ENCODE measurements at regions not wholly inside any gene's neighbourhood (a gene's known extent, or its start where the extent isn't known, plus 50 kb on each side); places are given as distances from the start of the nearest gene placed in this dataset.

- Histone ChIP-seq H3K4me1 (no peaks in the 10 kb centered on the region), H3K27ac (no peak overlapping the region), H3K4me3 (no peak overlapping the region), H3K36me3 (ENCODE audit: insufficient read depth in 1 of 2, low read depth in 1 of 2) (no peaks in the 10 kb centered on the region), H3K27me3 (ENCODE audit: insufficient read depth in 3 of 3, low read length in 2 of 3) (no peaks in the 10 kb centered on the region), H3K9me3 (no peaks in the 10 kb centered on the region)
- WGBS, 3 donors = 51 to 62% (median 61%) methylated on average over 3 of the region's 3 CpGs
- ATAC-seq (no peak), DNase-seq (no peak)
- intact Hi-C loops (cut with DNase I) = no loop called here
- TF ChIP-seq CTCF (IDR thresholded peaks at IDR 0.05) = no peak
These were observed 111.3 kb upstream of the MLN start for GRCh38 chr6:33915134-33915533.

GRCh38 chr6:33914645-33915044 is 110.8 kb upstream of the MLN start:
- no peak for DNase-seq

GRCh38 chr6:33912195-33912594 is 108.4 kb upstream of the MLN start:
- DNase-seq (no peak), ATAC-seq (no peak)
- WGBS, 3 donors = 44 to 93% (median 52%) methylated on average over 1 of the region's 1 CpG
- no peak for TF ChIP-seq CTCF (IDR thresholded peaks at IDR 0.05)
- Histone ChIP-seq H3K4me1 (no peaks in the 10 kb centered on the region), H3K4me3 (no peak overlapping the region), H3K27me3 (ENCODE audit: insufficient read depth in 3 of 3, low read length in 2 of 3) (no peaks in the 10 kb centered on the region), H3K36me3 (ENCODE audit: insufficient read depth in 1 of 2, low read depth in 1 of 2) (no peaks in the 10 kb centered on the region), H3K9me3 (no peaks in the 10 kb centered on the region), H3K27ac (no peak overlapping the region)
- intact Hi-C loops (cut with DNase I) = no loop called here

More at GRCh38 chr6:33914645-33915044, 110.8 kb upstream of the MLN start:
- H3K27me3 ChIP-seq (ENCODE audit: insufficient read depth in 3 of 3, low read length in 2 of 3) = no peaks in the 10 kb centered on the region
- WGBS, 3 donors = 57 to 61% (median 59%) methylated on average over 8 of the region's 8 CpGs
- no peak for ATAC-seq
- H3K9me3 ChIP-seq = no peaks in the 10 kb centered on the region
- intact Hi-C loops (cut with DNase I) = no loop called here
- H3K4me1 ChIP-seq = no peaks in the 10 kb centered on the region
- no peak overlapping the region for H3K27ac ChIP-seq
- H3K4me3 ChIP-seq = no peak overlapping the region
- no peak for TF ChIP-seq CTCF (IDR thresholded peaks at IDR 0.05)
- no peaks in the 10 kb centered on the region for H3K36me3 ChIP-seq (ENCODE audit: insufficient read depth in 1 of 2, low read depth in 1 of 2)

- no peak overlapping the region for H3K27ac ChIP-seq
- intact Hi-C loops (cut with DNase I) = no loop called here
- 91 to 94% (median 93%) methylated on average over 6 of the region's 6 CpGs for WGBS, 3 donors
- DNase-seq (no peak), ATAC-seq (no peak)
- no peaks in the 10 kb centered on the region for H3K27me3 ChIP-seq (ENCODE audit: insufficient read depth in 3 of 3, low read length in 2 of 3)
- no peaks in the 10 kb centered on the region for H3K4me1 ChIP-seq
- no peaks in the 10 kb centered on the region for H3K36me3 ChIP-seq (ENCODE audit: insufficient read depth in 1 of 2, low read depth in 1 of 2)
- TF ChIP-seq CTCF (IDR thresholded peaks at IDR 0.05) = no peak
- no peaks in the 10 kb centered on the region for H3K9me3 ChIP-seq
- no peak overlapping the region for H3K4me3 ChIP-seq
These were observed 107.7 kb upstream of the MLN start for GRCh38 chr6:33911488-33911887.

GRCh38 chr6:33910594-33910993 is 106.8 kb upstream of the MLN start:
- WGBS, 3 donors = 91 to 97% (median 96%) methylated on average over 5 of the region's 5 CpGs
- DNase-seq = no peak

More at GRCh38 chr6:33910594-33910993, 106.8 kb upstream of the MLN start:
- H3K9me3 ChIP-seq = no peaks in the 10 kb centered on the region
- H3K27ac ChIP-seq = no peak overlapping the region
- H3K4me3 ChIP-seq = no peak overlapping the region
- no peaks in the 10 kb centered on the region for H3K4me1 ChIP-seq
- ATAC-seq = no peak
- no peaks in the 10 kb centered on the region for H3K36me3 ChIP-seq (ENCODE audit: insufficient read depth in 1 of 2, low read depth in 1 of 2)
- no peaks in the 10 kb centered on the region for H3K27me3 ChIP-seq (ENCODE audit: insufficient read depth in 3 of 3, low read length in 2 of 3)
- no peak for TF ChIP-seq CTCF (IDR thresholded peaks at IDR 0.05)
- intact Hi-C loops (cut with DNase I) = no loop called here

Data from psoas muscle (tissue), 7 donors.